ENCODE measurements at regions not wholly inside any gene's neighbourhood (a gene's known extent, or its start where the extent isn't known, plus 50 kb on each side); places are given as distances from the start of the nearest gene placed in this dataset.

GRCh38 chr14:71388862-71389261, 481.6 kb downstream of the PCNX1 start:
- TF ChIP-seq ZNF274 (IDR thresholded peaks at IDR 0.05; ENCODE audit: low read depth, low read length) (no peak), YY1 (IDR thresholded peaks at IDR 0.05; ENCODE audit: insufficient read depth, insufficient read length) (no peak)
